Middle frontal gyrus (tissue), 1 donor: ENCODE measurements at regions not wholly inside any gene's neighbourhood (a gene's known extent, or its start where the extent isn't known, plus 50 kb on each side); places are given as distances from the start of the nearest gene placed in this dataset.

Source experiments
- DNase-seq: peaks from one replicate; pipeline ENCODE4 v3.0.0-alpha.2; 2015; ENCODE audit warnings: low spot score; ENCODE audit errors: extremely low spot score

DNA sequence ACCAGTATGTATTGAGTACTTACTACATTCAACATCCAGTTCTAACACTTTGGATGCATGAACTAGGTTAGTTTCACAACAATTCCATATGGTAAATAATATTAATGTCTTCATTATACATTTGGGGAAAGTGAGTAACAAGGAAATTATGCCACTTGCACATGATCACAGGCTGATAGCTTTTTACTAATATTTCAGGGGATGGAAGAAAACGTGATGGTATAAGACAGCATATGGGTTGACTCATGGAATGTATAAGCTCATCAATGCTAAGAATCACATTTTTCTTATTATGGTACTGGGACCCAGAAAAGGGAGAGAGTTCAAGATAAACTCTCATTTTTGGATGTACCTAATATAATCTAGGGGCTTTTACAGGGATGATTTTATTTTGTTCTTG lies 188.7 kb downstream of the MIAT start:
- DNase-seq, result no peak

DNA sequence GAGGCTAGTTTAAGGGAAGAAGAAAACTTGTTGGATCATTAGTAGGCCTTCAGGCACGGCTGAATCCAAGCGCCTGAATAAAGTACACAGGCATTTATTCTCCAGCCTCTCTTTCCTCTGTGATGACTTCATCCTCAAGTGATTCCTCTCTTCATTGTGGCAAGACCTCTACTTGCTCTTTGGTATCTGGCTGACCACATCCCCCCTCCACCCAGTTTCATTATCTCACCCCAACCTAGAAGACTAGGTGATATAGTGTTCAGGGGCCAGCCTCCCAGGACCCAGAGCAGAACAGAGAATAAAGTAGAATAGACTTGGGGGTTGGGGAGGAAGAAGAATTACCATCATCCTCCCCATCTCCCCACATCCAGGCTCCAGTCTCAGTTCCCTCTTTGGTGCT lies 189.3 kb downstream of the MIAT start:
- no peak for DNase-seq

DNA sequence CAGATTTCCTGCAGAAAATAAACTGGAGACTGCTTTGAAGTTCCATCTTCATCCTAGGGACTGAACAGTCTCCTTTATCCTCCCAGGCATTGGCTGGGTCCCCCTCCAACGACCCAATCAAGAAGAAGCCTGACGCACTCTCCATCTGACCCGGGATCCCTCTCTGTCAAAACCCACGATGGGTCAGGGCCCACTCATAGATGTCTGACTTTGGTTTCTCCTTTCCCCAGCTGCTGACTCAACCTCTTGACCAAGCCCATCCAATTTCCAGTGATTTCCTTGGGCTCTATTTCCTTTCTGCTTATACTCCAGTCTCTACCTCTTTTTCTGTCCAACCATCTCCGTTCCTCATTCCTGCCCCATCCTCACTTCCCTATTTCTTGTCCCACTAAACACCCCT lies 189.7 kb downstream of the MIAT start:
- no peak for DNase-seq

DNA sequence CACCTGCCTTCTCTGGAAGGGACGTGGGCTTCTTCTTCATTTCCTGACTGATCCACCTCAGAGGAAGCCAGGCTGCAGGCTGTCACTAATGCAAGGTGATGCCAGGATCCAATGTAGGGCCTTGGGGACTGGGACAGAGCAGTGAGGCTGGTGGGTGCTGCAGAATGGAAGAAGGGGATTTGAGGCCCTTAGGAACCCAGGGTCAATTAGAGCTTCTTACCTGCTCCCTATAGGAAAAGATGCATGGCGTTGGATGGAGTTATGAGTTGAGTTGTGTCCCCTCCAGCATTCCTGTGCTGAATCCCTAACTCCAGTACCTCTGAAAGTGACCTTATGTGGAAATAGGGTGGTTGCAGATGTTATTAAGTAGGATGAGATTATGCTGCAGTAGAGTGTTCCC lies 190.4 kb downstream of the MIAT start:
- DNase-seq, result no peak

DNA sequence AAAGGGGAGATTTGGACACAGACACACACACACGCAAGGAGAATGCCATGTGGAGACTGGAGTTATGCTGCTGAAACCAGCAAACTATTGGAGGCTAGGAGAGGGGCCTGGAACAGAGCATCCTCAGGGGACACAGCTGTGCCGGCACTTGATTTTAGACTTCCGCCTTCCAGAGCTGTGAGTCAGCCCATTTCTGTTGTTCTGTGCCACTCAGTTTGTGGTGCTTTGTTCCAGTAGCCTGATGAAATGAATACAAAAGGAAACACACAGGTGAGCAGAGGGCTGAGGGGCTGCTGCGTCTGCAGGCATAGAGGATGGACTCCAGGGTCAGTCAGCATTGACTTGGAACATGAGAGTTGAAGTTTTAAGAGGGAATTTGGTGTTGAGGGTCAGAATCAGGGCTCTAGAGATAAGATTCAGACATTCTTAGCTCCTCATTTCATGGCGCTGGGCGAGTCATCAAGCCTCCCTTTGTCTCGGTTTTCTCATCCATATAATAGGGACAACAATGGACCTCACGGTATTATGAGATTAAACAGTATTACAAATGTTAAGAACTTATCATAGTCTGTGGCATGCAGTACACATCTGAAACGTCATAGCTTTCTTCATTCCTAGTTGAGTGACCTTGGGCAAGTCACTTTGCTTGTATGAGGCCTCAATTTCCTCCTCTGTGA lies 191.0 kb downstream of the MIAT start:
- DNase-seq, result no peak

DNA sequence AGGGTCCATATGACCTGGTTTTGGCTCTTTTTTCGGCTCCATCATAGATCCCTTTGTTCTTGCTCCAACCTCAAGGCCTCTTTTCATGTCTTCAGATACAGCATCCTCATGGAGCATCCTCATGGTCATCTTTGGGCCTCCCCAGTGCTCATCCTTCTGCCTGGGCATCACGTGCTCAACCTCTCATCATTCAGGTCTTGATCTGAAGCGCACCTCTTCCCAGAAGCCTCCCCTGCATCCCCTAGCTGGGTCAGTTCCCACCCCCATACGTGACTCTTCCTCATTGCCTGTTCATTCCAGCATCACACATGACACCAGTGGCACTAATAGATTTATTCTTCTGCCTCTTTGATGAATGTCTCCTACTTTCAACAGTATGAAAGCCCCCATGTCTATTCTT lies 192.2 kb downstream of the MIAT start:
- DNase-seq, result no peak

DNA sequence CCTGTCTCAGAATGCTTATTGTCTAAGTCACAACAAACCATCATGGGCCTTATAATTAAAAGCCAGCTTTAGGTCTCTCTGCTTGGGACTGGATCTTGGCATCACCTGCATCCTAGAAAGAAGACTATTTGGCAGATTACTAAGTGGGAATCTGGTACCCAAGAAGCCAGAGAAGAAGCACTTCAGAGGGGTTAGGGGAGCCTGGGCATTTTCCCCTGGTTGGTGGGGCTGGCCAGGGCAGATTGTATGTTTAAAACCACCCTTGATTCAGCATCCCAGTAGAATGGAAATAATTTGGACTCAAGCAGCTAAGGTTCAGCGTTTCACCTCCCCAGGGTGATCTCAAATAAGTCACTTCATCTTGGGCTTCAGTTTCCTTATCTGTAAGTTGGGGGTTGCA lies 193.7 kb downstream of the MIAT start:
- DNase-seq, result no peak

DNA sequence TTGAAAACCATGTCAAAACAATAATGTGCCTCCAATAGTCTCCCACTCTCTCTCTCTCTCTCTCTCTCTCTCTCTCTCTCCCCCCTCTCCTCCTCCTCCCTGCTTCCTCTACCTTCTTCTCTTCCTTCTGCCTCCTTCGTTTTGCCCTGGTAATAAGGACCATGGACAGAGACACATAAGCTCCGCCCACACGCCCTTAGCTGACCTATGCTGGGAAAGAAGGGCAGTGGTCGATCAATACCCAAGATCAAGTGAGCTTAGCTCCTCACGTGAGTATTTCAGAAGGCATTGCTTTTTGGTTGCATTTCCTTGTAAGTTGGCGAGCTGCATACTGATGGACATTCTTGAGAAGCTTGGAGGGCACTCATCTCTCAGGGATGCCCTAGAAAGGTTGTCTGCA lies 194.8 kb downstream of the MIAT start:
- no peak for DNase-seq

DNA sequence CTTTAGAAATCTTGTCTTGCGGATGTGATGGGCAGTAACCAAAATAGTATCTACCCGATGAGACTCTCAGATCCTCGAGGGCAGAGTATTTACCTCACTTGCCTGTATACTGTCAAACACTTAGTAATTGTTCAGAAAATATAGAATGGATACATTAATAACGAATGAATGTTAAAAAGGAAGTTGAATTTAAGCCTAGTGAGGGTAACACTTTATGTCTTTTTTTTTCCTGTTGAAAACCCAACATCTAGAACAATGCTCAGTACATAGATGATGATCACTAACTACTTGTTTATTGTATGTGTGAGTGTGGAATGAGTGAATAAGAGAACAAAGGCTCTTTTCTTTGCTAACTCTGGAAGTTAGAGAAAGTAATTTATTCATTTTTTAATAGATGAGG lies 195.7 kb downstream of the MIAT start:
- DNase-seq, result no peak

DNA sequence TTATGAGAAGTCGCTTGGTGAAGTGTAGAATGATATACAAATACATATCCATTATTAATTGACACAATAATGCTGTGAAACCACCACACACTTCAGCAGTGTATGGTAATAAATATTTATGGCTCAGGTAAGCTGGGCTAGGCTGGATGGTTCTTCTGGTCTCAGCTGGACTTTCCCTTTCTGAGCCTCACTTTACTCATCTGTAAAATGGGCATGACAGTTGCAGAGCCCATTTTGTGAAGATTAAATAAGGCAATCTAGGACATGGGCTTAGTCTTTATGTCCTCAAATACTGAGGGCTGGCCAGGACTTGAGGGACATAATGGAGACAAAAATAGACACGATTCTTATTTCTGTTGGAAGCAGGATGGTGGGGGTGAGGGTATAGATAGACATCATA lies 196.1 kb downstream of the MIAT start:
- no peak for DNase-seq

DNA sequence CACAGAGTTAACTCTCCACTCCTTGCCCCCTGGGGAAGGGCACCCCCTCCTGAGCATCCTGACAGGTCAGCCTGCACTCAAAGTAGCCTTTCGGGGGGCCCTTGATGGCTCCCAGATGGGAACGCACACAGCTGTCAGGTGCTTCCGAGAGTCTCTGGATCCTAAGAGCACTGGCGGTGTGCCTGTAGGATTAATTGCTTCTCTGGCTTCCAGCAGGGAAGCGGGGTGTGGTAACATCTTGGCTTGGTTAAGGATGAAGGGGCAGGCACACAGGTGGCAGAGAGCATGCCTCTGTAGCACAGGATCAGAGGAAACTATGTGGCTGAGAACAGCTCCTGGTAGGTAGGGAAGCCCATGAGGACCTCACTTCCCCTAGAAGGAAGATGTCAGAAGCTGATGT lies 199.8 kb downstream of the MIAT start:
- no peak for DNase-seq

DNA sequence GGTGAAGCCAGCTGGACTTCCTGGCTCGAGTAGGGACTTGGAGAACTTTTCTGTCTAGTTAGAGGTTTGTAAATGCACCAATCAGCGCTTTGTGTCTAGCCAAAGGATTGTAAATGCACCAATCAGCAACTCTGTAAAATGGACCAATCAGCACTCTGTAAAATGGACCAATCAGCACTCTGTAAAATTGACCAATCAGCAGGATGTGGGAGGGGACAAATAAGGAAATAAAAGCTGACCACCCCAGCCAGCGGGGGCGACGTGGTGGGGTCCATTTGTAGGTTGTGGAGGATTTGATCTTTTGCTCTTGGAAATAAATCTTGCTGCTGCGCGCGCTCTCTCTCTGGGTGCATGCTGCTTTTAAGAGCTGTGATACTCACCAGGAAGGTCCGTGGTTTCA lies 202.9 kb downstream of the MIAT start:
- no peak for DNase-seq

DNA sequence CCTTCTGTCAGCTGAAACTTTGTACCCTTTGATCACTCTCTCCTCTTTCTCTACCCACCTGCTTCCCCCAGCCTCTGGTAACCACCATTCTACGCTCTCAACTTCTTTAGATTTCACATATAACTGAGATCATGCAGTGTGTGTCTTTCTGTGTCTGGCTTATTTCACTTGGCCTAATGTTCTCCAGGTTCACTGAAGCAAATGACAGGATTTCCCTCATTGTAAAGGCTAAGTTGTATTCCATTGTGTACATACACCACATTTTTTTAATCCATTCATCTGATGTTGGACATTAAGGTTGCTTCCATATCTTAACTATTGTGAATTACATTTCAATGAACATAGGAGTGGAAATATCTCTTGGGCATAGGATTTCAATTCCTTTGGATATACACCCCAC lies 207.6 kb downstream of the MIAT start:
- DNase-seq, result no peak

DNA sequence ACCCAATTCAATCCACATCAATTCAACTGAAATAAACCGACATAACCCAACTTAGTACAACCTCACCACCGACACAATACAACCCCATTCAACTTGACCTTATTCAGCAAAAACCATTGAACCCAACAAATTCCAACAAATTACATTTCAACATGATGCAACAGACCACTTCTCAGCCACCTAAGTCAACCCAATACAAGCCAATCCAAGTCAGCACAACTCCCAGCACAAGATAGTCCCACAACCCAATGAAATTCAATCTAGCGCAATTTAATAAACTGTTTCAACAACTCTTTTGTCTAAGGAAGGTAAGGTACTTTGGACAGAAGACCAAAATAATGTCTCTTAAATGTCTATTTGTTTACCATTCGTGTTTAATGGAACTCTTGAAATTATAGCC lies 226.0 kb downstream of the MIAT start:
- DNase-seq, result no peak

DNA sequence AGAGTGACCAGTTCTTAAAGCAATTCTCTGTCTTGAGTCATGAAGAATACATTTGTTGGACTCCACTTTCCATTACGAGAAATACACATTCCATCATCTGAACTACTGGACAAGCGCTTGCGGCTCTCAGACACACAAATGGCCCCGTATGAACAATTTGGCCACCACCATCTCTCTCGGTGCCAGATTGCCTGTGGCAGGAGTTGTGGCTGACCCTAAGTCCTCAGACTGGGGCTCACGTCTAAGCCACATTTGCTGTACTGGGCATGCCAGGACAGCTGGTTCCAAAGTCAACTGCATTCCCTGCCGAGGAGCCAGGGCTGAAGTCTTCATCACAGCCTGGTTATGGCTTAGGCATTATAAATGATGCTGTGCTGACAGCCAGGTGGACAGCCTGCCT lies 227.5 kb downstream of the MIAT start:
- no peak for DNase-seq

DNA sequence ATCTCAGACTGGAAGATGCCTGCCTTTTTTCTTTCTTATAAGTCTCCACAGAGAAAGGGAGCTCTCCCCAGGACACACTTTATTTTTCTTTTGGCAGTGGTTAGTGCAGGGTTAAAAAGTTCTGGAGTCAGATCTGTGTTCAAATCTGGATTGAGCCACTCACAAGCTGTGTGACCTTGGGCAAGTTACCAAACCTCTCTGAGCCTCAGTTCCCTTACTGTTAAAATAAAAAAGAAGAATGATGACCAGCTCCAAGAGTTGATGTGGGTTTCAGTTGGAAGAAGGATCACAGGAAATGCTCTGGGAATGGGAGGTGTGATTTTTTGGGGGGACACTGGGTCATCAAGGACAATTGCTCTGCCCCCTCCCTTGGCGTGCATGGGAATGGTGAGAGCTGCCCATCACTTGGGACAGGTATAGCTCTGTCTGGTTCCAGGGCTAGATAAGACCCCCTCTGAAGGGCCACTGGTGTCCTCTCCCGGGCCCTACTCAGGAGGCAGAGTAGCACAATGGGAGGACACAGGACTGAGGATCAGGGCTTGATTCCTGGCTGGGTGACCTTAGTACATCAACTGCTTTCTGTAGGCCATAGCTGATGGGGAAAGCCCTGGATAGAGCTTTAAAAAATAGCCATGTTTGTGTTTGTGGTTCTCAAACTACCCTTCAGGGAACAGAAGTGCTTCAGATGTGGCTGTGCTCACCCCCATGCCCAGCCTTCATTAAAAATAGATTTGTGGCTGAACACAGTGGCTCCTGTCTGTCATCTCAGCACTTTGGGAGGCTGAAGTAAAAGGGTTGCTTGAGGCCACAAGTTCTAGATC lies 228.3 kb downstream of the MIAT start:
- DNase-seq, result no peak

DNA sequence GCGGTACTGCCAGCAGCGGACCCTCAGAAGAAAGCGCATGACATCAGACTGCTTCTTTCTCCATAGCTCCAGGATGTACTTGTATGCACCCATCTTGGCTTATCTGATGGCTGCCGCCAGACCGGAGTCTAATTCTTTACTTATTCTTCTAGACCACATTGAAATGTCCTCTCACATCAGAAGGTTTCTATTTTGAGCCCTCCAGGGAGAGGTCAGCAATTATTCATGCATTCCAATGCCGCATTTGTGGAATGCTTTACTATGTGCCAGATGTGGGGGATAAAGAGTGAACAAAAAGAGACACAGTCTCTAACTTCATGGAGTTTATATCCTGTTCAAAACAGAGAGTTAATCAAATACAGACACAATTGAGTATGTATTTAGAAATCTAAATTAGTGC lies 230.1 kb downstream of the MIAT start:
- DNase-seq, result no peak

DNA sequence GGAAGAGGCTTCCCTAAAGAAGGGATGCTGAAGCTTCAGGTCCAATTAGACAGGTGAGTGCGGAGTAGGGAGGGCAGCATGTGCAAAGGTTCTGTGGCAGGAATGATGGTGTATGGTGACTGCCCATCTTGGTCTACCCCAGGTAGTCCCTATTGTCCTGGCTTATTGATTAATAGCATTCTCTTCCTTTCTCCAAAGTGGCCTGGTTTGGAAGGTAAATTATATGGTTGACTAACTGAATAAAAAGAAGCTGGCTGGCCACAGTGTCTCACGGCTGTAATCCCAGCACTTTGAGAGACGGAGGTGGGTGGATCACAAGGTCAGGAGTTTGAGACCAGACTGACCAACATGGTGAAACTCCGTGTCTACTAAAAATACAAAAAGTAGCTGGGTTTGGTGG lies 230.5 kb downstream of the MIAT start:
- no peak for DNase-seq

DNA sequence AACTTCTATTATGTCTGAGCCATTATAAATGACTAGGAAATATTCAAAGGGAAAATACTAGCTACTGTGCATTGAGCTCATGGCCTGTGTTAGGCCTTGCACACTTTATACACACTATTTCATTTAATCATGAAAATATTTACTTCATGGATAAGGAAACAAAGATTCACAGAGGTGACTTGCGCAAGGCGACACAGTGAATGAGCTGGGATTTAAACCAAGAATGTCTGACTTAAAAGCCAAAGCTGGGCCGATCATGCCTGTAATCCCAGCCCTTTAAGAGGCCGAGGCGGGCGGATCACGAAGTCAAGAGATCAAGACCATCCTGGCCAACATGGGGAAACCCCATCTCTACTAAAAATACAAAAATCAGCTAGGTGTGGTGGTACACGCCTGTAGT lies 231.5 kb downstream of the MIAT start:
- no peak for DNase-seq

DNA sequence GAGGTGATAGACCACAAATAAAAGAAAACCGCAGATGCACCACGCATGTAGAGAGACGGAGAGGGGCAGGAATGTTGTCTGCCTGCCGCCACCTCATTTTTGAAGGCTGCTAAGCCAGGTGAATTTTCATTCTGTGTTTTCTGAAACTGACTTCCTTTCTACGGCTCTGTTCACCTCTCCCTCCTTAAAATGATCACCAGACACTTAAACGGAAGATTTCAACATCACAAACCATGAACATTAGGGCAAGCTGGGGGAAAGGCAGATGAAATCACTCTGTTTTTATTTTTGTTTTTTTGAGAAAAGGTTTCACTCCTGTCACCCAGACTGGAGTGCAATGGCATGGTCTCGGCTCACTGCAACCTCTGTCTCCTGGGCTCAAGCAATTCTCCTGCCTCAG lies 232.4 kb downstream of the MIAT start:
- DNase-seq, result no peak

DNA sequence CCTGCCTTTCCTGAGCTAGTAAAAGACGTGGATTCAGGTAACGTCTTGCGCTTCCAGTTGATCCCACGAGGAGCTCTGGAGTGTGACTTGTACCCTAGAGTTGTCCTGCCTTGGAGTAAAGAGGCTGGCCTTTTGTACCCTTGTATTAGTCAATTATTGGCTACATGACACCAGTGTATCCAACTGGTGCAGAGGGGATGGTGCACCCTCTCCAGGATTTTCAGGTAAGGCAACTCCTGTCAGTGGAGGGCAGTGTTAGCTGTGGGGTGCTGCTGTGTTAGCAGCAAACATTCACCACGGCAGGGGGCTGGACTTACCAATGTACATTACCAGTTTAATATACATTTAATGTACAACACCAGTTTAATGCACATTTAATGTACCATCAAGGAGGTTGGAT lies 233.5 kb downstream of the MIAT start:
- no peak for DNase-seq

DNA sequence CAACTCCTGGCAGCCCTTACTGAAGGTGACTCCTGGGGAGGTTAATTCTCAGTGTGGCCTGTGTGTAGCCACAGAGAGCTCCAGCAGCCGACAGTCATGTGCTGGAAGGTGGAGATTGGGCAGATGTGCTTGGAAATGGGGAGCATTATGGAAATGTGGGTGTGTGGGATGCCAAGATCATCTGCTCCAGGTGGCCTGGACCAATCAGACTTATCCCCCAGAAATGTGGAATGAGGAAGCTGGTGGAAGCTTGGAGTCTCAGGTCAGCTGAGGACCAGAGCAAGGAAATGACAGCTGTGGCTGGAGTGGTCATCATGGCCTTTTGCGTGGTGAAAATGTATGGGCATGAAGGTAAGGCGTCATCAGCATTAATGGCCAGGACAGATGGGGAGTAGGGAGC lies 234.0 kb downstream of the MIAT start:
- DNase-seq, result no peak
